HG02852 (cell line): ENCODE measurements at regions not wholly inside any gene's neighbourhood (a gene's known extent, or its start where the extent isn't known, plus 50 kb on each side); places are given as distances from the start of the nearest gene placed in this dataset.

Experiments used
- ATAC-seq: cut with Tn5 transposase; IDR thresholded peaks from one replicate; pipeline ENCODE4 v1.9.1; 2021; ENCODE audit warnings: mild to moderate bottlenecking, moderate library complexity; ENCODE audit not compliant: unreplicated experiment

DNA sequence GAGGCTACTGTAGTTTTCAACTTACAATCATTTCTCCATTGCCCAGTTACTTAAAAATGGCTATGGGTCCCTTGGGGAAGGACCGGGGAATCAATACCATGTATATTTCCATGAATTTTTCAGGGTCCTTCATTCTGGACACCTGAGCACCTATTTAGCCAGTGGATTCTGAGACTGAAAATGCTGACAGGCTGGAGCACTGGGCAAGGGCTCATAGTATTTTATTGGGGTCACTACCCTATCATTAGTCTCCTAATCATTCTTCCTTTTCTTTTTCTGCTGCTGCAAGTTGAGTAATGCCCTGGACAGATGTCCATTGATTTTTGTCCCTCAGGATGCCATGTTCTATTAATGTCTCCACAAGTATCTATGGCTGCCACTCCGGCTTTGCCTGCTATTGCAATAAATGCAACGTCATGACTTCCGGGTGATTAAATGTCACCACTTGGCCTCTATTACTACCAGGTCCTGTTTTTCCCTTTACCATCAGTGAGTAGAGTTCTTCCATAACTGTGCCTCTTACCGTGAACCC is 279.3 kb upstream of the FBXL7 start:
- no peak for ATAC-seq

DNA sequence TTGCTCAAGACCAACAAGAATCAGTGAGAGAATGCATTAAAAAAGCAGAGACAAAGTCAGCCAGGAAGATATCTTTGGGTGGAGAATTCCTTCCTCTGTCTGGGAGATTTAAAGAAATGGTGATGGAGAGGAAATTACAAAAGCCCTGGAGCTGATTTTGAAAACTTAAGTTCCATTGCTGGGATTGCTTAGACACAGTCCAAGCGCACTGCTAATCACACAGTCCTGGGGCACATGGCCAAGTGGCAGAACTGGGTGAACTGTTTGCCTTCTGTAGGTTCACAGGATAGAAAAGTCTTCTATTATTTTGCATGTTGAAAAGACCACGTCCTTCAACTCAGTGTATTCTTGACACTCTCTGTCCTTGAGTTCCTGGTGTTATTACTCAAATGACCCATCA is 284.9 kb upstream of the FBXL7 start:
- ATAC-seq: no peak

DNA sequence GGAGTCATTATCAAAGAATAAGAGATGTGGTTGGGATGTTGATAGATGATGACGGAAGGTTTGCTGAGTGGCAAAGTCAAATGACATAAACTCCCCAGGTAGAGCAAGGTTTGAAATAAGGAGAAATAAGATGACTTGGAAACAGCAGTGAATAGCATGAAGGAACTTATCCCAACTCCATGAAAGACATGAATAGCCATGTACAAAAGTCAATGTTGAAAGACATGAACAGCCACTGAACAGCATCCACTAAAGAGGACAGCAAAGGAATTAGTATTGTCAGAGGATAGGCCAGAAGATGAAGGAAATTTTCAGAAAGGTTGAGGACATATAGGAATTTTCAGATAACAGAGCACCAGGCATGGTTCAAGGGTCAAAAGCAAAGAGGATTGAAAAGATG is 286.0 kb upstream of the FBXL7 start:
- no peak for ATAC-seq

DNA sequence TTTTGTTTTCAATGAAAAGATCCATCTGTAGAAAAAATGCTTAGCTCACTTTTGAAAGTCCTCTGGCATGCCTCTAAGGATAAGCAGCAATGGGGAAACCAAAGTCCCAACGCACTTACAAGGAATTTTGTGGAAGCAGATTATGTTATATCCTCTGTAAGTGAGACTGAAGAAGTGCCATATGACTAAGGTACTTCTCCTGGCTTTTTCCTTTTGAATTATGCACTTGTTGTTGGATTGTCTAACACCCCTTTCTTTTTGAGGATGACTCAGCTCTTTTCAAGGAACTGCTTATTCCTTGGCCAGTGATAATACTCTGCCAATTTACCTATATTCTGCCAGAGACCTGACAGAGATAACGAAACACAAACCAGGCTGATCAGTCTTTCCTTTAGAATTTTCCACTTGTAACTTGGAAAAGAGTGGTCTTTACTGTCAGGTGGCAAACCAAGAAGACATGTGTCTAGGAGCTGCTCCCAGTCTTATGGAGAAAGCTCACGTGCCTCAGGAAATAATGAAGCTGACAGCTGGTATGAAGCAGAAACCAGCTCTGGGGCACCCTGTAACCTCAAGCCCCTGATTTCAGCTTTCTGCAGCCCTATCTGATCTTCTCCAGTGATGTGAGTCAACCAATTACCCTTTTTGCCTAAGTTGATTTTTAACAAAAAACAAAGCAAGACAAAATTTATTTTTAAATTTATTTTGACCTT is 290.8 kb upstream of the FBXL7 start:
- ATAC-seq: no peak

DNA sequence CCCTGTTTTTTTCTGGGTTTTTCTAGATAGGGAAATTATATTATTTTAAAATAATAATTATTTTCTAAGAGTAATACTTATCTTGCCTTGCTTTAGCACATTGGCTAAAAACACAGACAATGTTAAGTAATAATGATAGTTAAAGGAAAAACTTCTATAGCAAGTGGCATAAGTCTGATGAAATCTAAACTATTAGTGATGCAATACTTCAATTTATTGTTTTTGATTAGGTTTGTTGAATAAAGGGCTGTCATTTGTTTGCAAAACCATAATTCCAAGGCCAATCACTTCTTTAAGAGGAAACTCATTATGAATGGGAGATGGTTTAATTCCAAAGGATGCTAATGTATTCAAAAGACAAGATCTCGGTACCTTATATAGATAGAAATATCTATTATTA is 293.8 kb upstream of the FBXL7 start:
- no peak for ATAC-seq

DNA sequence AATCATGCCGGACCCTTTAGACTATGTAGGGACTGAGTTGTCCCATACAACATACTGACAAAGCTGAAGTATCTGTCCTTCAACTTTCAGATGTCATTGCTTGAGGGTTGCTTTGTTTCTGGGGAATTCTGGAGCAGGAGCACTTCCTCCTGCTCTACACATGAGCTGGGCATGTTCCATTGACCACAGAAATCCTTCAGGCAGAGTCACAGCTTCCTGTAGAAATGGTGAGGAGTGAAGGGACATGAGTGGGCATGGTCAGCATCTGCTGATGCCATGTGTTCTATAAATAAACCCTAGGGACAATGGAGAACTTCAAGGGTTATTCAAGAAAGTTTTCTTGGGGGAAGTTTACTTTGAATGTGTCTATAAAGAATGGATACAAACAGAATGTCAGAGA is 296.6 kb upstream of the FBXL7 start:
- no peak for ATAC-seq

DNA sequence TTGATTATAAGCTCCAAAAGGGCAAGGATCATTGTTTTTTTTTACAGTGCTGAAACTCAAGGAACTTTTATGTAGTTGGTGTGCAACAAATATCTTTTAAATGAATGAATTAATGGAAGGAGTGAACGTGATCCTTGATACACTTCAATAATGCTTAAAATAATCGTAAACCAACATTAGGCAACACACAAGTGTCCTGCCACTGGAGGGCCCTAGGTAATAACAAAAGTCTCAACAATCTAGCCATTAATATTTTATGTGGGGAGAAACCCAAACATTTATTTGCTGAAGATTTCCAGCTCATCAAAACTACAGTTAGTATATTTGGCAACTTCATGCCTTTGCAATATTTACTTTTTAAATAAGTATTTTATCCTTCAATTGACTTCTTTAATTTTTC is 309.0 kb upstream of the FBXL7 start:
- ATAC-seq: no peak

DNA sequence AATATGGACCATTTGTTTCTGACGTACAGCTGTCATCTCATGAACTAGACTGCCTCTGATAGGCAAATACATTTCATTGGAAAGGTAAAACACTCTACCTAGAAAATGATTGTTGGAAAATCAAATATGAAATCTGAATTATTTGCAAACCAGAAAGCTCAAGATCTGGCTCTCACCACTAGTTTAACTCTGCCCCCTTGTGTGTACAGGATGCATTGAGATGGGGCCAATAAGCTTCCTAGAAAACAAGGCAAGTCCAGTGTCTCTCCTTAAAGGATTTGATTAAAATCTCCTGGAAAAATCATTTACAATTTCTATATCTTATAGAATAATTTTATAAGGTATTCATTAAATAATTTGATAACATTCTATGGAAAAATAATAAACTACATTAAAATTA is 311.9 kb upstream of the ANKH start:
- no peak for ATAC-seq

DNA sequence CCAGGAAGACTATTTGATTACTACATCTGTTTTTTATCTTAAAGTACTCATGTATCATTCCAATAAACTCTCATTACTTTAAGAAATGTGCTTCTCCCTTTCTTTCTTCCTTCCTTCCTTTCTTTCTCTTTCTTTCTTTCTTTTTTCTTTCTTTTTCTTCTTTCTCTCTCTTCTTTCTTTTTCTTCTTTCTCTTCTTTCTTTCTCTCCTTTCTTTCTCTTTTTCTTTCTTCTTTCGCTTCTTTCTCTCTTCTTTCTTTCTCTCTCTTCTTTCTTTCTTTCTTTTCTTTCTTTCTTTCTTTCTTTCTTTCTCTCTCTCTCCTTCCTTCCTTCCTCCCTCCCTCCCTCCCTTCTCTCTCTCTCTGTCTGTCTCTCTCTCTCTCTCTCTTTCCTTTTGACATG is 298.6 kb upstream of the ANKH start:
- ATAC-seq: no peak

DNA sequence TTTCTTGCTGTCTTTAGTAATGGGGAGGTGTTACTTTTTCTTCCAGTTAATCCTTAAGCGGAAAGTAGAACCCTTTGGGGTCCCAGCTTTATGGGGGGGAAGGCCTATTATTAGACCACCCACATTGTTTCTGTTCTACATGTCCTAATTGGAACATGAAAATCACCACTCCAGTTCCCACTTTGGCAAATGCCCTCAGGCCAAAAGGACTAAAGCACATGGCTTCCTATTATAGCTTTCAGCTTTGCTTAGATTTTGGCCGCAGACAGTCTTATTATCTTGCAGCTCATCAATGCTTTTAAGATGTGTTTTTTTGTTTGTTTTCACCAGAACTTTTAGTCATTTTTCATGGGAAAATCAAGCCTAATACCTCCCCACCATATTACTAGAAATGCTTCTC is 296.8 kb upstream of the ANKH start:
- no peak for ATAC-seq

DNA sequence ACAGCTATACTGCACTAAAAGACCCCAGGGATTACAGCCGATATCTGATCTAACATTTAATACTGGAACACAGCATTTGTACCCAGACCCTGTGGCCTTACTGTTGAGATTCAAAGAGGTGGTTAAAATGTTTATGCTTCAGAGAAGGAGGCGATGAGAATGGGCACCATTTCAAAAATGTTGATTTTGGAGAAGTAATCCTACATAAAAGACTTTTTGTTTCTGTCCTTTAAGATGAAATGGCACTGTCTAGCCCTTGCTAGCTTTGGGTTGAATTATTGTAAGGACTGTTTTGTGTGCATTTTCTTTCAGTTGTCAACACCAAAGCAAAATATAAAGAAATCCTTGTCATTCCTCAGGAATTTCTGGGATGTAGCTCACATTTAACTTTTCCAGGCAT is 288.5 kb upstream of the ANKH start:
- ATAC-seq: no peak

DNA sequence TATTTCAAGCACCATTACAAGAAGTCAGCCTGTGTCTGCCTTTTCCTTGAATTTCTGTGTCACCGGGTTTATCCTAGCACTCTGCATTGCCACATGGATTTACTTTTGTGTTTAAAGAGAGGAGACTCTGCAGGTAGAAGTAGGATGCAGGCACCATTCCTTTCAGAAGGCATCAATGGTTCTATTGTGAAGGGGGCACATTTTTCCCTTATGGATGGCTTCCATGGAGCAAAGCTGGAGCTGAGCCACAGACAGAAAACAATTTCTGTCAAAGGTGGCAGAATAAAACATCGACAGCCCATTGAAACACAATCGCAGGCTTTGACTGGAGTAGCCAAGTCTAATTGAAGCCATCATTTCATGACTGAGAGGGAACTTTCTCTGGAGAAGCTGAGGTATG is 288.0 kb upstream of the ANKH start:
- ATAC-seq: no peak

DNA sequence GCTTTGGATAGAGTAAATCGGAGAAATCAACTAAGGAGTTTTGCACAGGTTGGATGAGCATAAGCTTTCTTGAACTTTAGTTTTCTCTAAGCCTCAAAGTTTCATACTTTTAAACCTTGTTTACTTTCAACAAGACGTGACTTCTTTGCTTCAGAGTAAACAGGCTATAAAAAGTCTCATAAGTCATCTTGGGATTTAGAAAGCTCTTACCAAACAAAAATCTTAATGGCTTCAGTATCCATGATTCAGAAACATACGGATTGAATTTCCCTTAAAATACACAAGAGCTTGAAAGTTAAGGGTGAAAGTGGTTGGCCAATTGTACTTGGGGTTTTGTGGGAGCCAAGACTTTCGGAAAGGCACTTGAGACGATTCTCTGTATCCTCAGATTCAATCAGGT is 270.9 kb upstream of the ANKH start:
- no peak for ATAC-seq

DNA sequence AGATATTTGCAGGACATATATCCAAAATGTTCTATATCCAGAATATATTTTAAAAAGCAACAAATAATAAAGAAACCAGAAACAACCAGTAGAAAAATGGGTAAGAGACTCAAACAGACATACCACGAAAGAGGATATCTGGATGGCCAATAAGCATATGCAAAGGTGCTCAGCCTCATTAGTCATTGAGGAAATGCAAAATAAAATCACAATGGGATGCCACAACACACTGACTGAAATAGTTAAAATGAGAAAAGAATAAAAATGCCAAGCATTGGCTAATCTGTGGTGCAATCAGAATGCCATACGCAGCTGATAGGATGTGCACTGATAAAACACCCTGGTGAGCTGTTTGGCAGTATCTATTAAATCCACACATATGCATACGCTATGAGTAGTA is 265.8 kb upstream of the ANKH start:
- ATAC-seq: no peak

DNA sequence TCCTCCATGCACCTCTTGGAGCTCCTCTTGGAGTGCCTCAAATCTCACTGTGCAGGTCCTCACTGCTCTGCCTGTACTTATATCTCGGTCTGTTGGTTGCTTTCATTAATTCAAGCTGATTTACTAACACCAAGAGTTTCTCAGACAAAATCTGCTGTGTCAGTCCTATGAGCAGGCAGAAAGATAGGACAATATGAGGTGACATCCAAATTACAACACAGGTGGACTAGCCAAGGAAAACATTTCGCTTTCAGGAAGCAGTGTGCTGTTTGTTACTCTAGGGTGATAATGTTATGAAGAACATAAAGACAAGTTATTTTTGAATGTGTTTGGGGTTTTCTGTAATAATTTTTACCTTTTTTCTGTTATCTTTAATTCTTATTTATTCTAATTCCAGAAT is 264.1 kb upstream of the ANKH start:
- ATAC-seq: no peak

DNA sequence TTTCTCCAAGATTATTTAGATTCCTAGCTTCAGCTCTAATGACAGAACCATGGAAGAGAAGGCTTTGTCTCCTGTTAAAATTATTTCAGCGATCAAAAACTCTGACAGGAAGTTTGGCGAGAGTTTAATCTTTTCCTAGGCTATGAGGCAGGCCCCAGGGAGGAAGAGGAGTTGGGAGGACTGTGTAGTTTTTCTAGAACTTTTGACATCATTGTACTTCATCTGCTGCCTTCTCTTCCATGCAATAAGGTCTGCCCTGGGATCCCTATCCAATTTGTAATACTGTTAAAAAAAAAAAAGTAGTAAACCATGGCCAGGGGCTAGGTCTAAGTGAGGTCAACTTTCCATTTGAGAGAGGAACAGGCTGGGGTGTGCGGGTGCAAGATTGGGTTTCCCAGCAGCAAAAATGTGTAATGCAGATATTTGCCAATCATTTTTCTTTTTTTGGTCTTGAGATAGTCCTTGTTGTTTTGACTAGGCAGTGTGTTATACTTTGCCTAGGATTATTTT is 261.9 kb upstream of the ANKH start:
- no peak for ATAC-seq

DNA sequence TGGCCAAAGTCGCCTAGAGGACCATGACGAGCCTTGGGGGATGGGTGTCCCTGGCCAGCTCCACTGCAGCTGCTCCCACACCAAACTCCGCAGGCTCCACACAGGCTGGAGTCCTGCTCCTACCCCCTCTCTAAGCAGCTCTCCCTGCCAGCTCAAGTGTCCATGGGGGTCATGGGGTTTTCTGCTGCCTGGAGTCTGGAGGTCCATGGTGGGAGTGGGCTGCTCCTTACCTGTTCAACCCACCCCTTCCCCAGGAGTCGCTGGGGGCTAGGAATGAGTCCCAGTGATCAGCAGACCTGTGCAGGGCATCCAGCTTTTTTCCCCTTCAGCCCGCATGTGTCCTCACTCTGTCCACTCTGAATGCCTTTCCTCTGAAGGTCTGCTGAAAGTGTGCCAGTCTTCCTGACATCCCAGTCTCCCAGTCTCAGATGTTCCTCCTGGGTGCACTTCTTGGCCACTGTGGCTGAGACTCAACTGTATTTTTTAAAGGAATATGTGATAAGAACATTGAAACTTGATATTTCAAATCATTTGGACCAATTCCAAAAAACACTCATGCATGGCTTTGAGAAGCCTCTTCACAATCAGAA is 261.3 kb upstream of the ANKH start:
- no peak for ATAC-seq

DNA sequence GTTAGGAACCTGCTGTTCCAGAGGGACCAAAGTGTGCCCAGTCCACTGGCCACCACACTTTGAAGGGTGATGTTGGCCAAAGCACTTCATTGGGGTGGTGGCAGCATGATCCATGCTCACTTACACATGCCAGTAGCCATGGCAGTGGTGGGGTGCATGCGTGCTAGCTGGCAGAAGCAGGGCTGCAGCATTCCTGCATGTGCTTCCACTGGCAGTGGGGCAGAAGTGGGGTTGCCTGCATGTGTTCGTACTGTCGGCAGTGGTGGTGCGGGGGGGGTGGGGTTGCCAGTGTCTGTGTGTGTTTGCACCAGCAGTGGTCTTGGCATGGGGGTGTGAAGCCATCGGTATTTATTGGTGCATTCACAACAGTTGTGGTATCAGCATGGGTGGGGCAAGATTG is 260.3 kb upstream of the ANKH start:
- no peak for ATAC-seq

DNA sequence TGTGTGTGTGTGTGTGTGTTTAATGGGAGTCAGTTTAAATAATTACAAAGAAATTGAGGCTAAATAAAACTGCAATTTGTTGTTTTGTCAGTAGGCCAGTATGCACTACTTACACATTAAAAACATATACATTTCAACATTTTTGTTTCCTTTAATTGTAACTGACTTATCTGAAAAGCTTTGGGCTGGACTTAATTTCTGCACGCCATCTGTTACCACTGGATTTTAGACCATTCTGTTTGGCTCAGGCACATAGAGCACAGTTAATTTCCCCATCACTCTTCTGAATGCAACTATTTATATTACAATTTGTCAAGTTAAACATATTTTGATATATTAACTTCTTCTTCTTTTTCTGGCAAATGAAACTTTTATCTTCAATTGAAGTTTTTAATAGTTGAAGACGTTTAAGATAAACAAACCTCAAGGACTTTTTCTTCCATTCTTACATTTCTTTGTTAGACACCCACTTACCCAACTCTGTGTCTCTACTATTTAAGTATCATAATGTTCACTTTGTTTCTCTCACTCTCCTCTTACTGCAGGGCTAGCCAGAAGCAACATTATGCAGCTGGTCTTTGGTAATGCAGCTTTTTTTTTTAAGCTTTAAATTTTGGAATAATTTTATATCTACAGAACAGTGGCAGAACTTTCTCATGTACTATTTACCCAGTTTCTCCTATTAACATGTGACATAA is 253.4 kb upstream of the ANKH start:
- no peak for ATAC-seq

DNA sequence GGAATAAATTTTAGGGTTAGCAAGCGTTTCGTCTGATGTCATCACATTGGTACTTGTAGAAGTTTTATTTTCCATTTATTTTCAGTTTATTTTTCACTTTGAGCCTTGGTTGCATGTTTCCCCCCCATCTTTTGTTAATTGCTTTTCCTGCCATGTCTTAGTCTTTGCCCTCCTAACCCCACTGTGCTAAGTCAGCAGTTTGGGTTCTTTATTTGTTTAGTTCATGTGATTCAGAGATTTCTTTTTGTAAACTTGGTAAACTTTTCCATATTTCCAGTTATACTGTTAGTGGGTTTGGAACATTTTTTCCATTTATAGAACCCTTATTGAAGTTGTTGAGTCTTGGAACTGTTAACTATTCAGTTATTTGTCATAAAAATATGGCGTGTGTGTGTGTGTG is 252.9 kb upstream of the ANKH start:
- ATAC-seq: no peak

DNA sequence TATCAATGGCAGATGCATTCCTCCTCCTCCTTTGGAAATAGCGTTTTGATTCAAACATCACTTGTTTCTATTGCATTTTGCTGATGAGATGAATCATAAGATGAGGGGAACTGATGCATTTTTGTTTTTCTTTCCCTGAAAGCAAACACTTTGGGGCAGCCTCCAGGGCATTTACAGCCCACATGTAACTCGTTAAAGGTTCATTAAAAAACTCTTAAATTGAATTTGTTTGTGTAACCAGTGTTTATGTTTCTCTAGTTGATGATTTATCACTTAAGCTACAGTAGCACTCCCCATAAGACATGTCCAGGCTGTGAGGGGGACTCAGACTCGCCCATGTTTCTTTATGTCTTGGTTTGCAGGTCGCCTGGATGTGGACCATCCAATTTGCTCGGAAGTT is 246.1 kb upstream of the ANKH start:
- ATAC-seq: no peak

DNA sequence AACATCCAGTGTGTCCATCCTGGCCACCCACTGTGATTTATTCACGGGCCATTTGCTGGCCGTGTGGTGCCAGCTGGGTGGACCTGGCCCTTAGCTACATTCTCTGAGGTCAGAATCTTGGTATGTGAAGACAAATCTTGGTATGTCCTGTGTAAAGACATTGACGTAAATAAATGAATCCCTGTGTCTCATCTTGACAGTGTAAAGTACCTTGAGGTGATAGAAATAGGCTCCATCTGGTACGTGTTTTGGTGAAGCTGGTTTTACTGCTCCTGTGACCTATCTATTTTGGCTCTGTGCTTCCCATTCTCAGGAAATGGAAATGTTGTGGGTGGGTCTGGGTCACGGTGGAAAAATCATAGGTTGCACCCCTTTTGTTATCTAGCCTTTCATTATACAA is 245.4 kb upstream of the ANKH start:
- no peak for ATAC-seq
